Tibial artery (tissue), 4 donors: ENCODE measurements at regions not wholly inside any gene's neighbourhood (a gene's known extent, or its start where the extent isn't known, plus 50 kb on each side); places are given as distances from the start of the nearest gene placed in this dataset.

ENCODE experiments used
- DNase-seq, 2 donors: peaks; one replicate each; pipeline ENCODE4 v3.0.0-alpha.2; 2019
- H3K27ac ChIP-seq, 2 donors: fragments of 200-600 bp; sonication (generic) in 1 of 2; 1 replicate in 1 of 2; 2 replicates in 1 of 2; pipeline ENCODE4 v1.5.1; 2018 to 2019; ENCODE audit warnings: mild to moderate bottlenecking in 1 of 2
- H3K27me3 ChIP-seq, 2 donors: fragments of 200-600 bp; sonication (generic) in 1 of 2; one replicate each; pipeline versions ENCODE4 v1.5.1 to v1.6.0; 2016 to 2019
- H3K36me3 ChIP-seq, 3 donors: fragments of 200-600 bp; sonication (generic) in 2 of 3; one replicate each; pipeline ENCODE4 v1.5.1; 2016 to 2019; ENCODE audit warnings: mild to moderate bottlenecking in 2 of 3
- H3K4me1 ChIP-seq, 4 donors: fragments of 200-600 bp; sonication (generic) in 2 of 4; 1 replicate in 3 of 4; 2 replicates in 1 of 4; pipeline ENCODE4 v1.5.1; 2016 to 2019
- H3K4me3 ChIP-seq, 2 donors: fragments of 200-600 bp; sonication (generic) in 1 of 2; 1 replicate in 1 of 2; 2 replicates in 1 of 2; pipeline ENCODE4 v1.5.1; 2018 to 2019; ENCODE audit warnings: mild to moderate bottlenecking in 2 of 2
- H3K9me3 ChIP-seq, 3 donors: fragments of 200-600 bp; sonication (generic) in 1 of 3; one replicate each; pipeline ENCODE4 v1.5.1; 2016 to 2019
- CTCF ChIP-seq, 2 experiments: fragments of 200-600 bp in 1 of 2; fragments of 450-650 bp in 1 of 2; IDR thresholded peaks; one replicate each; pipeline ENCODE4 v1.5.1; 2017 to 2019; ENCODE audit warnings: antibody characterized with exemption in 2 of 2, mild to moderate bottlenecking in 1 of 2, moderate library complexity in 1 of 2
- intact Hi-C: fragments of 100-400 bp; cut with DNase I; formaldehyde crosslinking; loops from one replicate; pipeline ENCODE4 v1.15.0; 2023; ENCODE audit warnings: low total_unique reads

DNA sequence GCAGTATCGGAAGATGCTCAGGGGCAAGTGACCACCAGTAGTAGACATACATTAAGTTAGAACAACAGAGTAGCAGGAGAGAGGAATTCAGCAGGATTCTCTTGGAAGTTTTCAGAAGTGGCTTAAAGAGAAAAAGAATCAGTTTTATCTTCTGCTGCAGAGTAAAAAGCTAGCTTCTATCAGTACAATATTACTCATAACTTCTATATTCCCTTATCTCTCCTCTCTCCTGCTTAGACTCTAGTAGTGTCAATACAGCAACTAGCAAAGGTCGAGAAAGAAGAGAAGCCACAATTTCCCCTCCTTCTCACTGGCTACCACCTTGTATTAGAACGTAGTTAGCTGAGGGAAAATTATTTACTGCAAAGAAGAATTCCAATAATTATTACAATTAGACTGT, 539.7 kb downstream of the DIPK2A start:
- no peaks in the 10 kb centered on the region for H3K27me3 ChIP-seq
- no peak overlapping the region for H3K4me3 ChIP-seq
- no peak for DNase-seq
- H3K36me3 ChIP-seq = no peaks in the 10 kb centered on the region
- intact Hi-C loops = no loop called here
- H3K4me1 ChIP-seq = no peaks in the 10 kb centered on the region
- TF ChIP-seq CTCF (IDR thresholded peaks at IDR 0.05) = no peak
- H3K9me3 ChIP-seq = no peaks in the 10 kb centered on the region
- H3K27ac ChIP-seq = no peak overlapping the region

DNA sequence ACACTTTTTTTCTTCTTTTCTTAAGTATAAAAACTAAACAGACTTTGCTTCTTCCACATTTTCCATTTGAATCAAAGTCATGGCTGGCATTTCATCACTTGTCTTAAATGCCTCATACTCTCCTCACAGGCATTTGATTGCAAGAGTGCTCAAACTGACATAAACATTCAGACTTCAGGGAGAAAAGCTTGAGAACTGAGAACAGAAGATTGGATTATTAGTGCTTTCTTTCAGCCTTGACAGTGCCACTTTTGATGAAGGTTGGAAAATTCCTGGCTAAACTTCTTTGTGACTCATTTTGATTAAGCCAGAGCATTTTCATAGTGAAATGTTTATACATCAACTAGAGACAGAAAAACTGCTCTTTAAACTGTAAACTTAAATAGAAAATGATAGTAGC, 544.4 kb downstream of the DIPK2A start:
- no peak overlapping the region for H3K27ac ChIP-seq
- no peak for TF ChIP-seq CTCF (IDR thresholded peaks at IDR 0.05)
- no peaks in the 10 kb centered on the region for H3K4me1 ChIP-seq
- no peak overlapping the region for H3K4me3 ChIP-seq
- no peaks in the 10 kb centered on the region for H3K9me3 ChIP-seq
- H3K27me3 ChIP-seq = no peaks in the 10 kb centered on the region
- H3K36me3 ChIP-seq = no peaks in the 10 kb centered on the region
- no peak for DNase-seq
- intact Hi-C loops = no loop called here

DNA sequence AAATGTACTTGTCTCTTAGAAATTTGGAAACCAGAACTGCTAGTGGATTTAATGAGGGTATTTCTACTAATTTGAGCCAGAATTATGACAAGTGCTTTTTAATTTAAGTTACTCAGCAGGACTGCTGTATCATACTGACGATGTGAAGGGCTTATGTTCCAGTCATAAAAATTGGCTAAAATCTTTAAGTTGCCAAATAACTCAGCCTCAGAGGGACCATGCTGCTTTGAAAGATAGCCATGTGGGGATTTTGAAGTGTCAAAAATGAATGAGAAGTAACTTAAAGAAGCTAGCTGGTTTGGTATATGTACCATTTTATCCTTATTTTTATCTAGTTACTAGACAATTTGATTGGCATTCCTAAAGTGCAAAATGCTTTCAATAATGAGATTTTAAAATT, 545.0 kb downstream of the DIPK2A start:
- Histone ChIP-seq H3K36me3 (no peaks in the 10 kb centered on the region), H3K9me3 (no peaks in the 10 kb centered on the region), H3K27ac (no peak overlapping the region), H3K4me1 (no peaks in the 10 kb centered on the region), H3K4me3 (no peak overlapping the region), H3K27me3 (no peaks in the 10 kb centered on the region)
- intact Hi-C loops = no loop called here
- TF ChIP-seq CTCF (IDR thresholded peaks at IDR 0.05) = no peak
- no peak for DNase-seq

GRCh38 chr3:144521131-144521530, 549.5 kb downstream of the DIPK2A start:
- no peaks in the 10 kb centered on the region for H3K36me3 ChIP-seq
- no peaks in the 10 kb centered on the region for H3K9me3 ChIP-seq
- DNase-seq = no peak
- no peak overlapping the region for H3K4me3 ChIP-seq
- intact Hi-C loops = no loop called here
- H3K27me3 ChIP-seq = no peaks in the 10 kb centered on the region
- TF ChIP-seq CTCF (IDR thresholded peaks at IDR 0.05) = no peak
- no peak overlapping the region for H3K27ac ChIP-seq
- H3K4me1 ChIP-seq = no peaks in the 10 kb centered on the region

- no peak for TF ChIP-seq CTCF (IDR thresholded peaks at IDR 0.05)
- H3K4me1 ChIP-seq = no peaks in the 10 kb centered on the region
- H3K9me3 ChIP-seq = no peaks in the 10 kb centered on the region
- intact Hi-C loops = no loop called here
- no peaks in the 10 kb centered on the region for H3K27me3 ChIP-seq
- no peak for DNase-seq
- H3K4me3 ChIP-seq = no peak overlapping the region
- no peaks in the 10 kb centered on the region for H3K36me3 ChIP-seq
- no peak overlapping the region for H3K27ac ChIP-seq
These were observed 550.8 kb downstream of the DIPK2A start for GRCh38 chr3:144522456-144522855.

- Histone ChIP-seq H3K36me3 (no peaks in the 10 kb centered on the region), H3K27me3 (no peaks in the 10 kb centered on the region), H3K4me1 (no peaks in the 10 kb centered on the region), H3K27ac (no peak overlapping the region), H3K4me3 (no peak overlapping the region), H3K9me3 (no peaks in the 10 kb centered on the region)
- intact Hi-C loops = no loop called here
- no peak for DNase-seq
- no peak for TF ChIP-seq CTCF (IDR thresholded peaks at IDR 0.05)
These were observed 551.8 kb downstream of the DIPK2A start for GRCh38 chr3:144523396-144523795.
